Loucy (cell line): ENCODE measurements at regions not wholly inside any gene's neighbourhood (a gene's known extent, or its start where the extent isn't known, plus 50 kb on each side); places are given as distances from the start of the nearest gene placed in this dataset.

Experiments used
- EZH2phosphoT487 ChIP-seq: fragments of 200-600 bp; IDR thresholded peaks from 2 replicates; pipeline ENCODE4 v1.6.1; 2018; ENCODE audit warnings: antibody characterized with exemption, mild to moderate bottlenecking, moderate library complexity, borderline replicate concordance
- TF ChIP-seq, protein P1 (sequence below): fragments of 200-600 bp; sonication (generic); conservative IDR thresholded peaks from 2 replicates; pipeline ENCODE4 v1.5.1; 2014; ENCODE audit warnings: mild to moderate bottlenecking, antibody characterized with exemption, low read length

GRCh38 chr14:61147831-61148549 lies 133.1 kb downstream of the TMEM30B start:
- TF ChIP-seq, protein P1, sequence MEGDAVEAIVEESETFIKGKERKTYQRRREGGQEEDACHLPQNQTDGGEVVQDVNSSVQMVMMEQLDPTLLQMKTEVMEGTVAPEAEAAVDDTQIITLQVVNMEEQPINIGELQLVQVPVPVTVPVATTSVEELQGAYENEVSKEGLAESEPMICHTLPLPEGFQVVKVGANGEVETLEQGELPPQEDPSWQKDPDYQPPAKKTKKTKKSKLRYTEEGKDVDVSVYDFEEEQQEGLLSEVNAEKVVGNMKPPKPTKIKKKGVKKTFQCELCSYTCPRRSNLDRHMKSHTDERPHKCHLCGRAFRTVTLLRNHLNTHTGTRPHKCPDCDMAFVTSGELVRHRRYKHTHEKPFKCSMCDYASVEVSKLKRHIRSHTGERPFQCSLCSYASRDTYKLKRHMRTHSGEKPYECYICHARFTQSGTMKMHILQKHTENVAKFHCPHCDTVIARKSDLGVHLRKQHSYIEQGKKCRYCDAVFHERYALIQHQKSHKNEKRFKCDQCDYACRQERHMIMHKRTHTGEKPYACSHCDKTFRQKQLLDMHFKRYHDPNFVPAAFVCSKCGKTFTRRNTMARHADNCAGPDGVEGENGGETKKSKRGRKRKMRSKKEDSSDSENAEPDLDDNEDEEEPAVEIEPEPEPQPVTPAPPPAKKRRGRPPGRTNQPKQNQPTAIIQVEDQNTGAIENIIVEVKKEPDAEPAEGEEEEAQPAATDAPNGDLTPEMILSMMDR = no peak
- no peak for TF ChIP-seq EZH2phosphoT487
